Mucosa of rectum (tissue), 2 donors: ENCODE measurements at regions not wholly inside any gene's neighbourhood (a gene's known extent, or its start where the extent isn't known, plus 50 kb on each side); places are given as distances from the start of the nearest gene placed in this dataset.

ENCODE experiments used
- H3K27ac ChIP-seq, 2 donors: one replicate each; pipeline ENCODE4 v1.7.0; 2013; ENCODE audit warnings: inconsistent platforms in 2 of 2, low read depth in 2 of 2, low read length in 2 of 2
- H3K27me3 ChIP-seq, 2 donors: one replicate each; pipeline ENCODE4 v1.7.0; 2013; ENCODE audit warnings: low read length in 2 of 2; ENCODE audit not compliant: control insufficient read depth in 2 of 2, insufficient read depth in 2 of 2
- H3K36me3 ChIP-seq, 2 donors: one replicate each; pipeline ENCODE4 v1.7.0; 2013; ENCODE audit warnings: low read length in 2 of 2; ENCODE audit not compliant: control insufficient read depth in 2 of 2, insufficient read depth in 2 of 2
- H3K4me1 ChIP-seq, 2 donors: one replicate each; pipeline ENCODE4 v1.7.0; 2013; ENCODE audit warnings: low read length in 2 of 2, mild to moderate bottlenecking in 1 of 2; ENCODE audit not compliant: control insufficient read depth in 2 of 2, insufficient read depth in 2 of 2
- H3K4me3 ChIP-seq, 2 donors: one replicate each; pipeline ENCODE4 v1.7.0; 2013; ENCODE audit warnings: low read length in 2 of 2
- H3K9ac ChIP-seq, 2 donors: one replicate each; pipeline ENCODE4 v1.7.0; 2013; ENCODE audit warnings: low read length in 2 of 2, low read depth in 1 of 2, mild to moderate bottlenecking in 1 of 2
- H3K9me3 ChIP-seq, 2 donors: one replicate each; pipeline ENCODE4 v1.7.0; 2013; ENCODE audit warnings: low read length in 2 of 2; ENCODE audit not compliant: control insufficient read depth in 2 of 2
- donor health status: healthy.
- donor health status: Normal muscosa, but diverticular disease.

- no peaks in the 10 kb centered on the region for H3K9me3 ChIP-seq
- no peak overlapping the region for H3K27ac ChIP-seq
- H3K36me3 ChIP-seq, result no peaks in the 10 kb centered on the region
- H3K27me3 ChIP-seq, result no peaks in the 10 kb centered on the region
- no peak overlapping the region for H3K4me3 ChIP-seq
- H3K4me1 ChIP-seq, result no peaks in the 10 kb centered on the region
- H3K9ac ChIP-seq, result no peak overlapping the region
Observed at GRCh38 chr4:174086829-174087799, 196.4 kb downstream of the FBXO8 start.

DNA sequence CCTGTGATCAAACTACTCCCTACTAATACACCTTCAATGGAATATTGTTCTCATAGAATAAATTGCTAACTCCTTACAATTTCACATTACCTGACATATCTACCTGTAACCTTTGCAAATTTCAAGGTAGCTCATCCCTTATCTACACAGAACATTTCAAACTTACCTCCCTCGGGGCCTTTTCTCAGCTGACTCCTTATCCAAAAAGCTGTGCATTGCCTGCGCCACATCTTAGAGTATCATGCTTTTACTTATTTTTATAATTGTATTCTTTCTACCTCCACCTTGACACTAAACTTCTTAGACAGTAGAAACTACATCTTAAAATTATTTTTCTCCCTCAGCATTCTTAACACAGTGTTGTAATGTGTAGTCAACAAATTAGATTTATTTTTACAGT is 198.5 kb downstream of the FBXO8 start:
- no peak overlapping the region for H3K27ac ChIP-seq
- H3K9me3 ChIP-seq, result no peaks in the 10 kb centered on the region
- no peak overlapping the region for H3K9ac ChIP-seq
- no peak overlapping the region for H3K4me3 ChIP-seq
- no peaks in the 10 kb centered on the region for H3K36me3 ChIP-seq
- H3K27me3 ChIP-seq, result no peaks in the 10 kb centered on the region
- no peaks in the 10 kb centered on the region for H3K4me1 ChIP-seq

DNA sequence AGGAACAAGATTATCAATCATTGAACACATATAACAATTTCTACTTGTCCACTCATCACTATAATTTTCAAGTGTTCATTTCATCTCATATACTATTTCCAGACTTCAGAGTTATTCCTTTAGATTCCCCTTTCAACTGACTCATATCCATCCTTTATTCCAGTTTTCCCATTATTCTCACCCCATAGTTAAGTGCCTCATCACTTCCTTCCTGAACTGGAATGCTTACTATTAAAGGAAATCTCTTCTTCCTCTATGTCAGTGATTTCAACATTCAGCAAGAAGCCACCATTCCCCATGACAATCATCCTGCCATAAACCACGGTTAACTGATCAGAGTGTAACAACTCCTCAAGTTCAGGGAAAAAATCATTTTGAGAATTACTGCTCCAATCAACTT is 198.9 kb downstream of the FBXO8 start:
- H3K4me1 ChIP-seq, result no peaks in the 10 kb centered on the region
- no peaks in the 10 kb centered on the region for H3K9me3 ChIP-seq
- H3K27ac ChIP-seq, result no peak overlapping the region
- no peaks in the 10 kb centered on the region for H3K36me3 ChIP-seq
- H3K9ac ChIP-seq, result no peak overlapping the region
- H3K4me3 ChIP-seq, result no peak overlapping the region
- H3K27me3 ChIP-seq, result no peaks in the 10 kb centered on the region

- Histone ChIP-seq H3K4me3 (no peak overlapping the region), H3K9me3 (no peaks in the 10 kb centered on the region), H3K27ac (no peak overlapping the region), H3K27me3 (no peaks in the 10 kb centered on the region), H3K4me1 (no peaks in the 10 kb centered on the region), H3K36me3 (no peaks in the 10 kb centered on the region), H3K9ac (no peak overlapping the region)
Observed at GRCh38 chr4:174080361-174080760, 203.1 kb downstream of the FBXO8 start.

DNA sequence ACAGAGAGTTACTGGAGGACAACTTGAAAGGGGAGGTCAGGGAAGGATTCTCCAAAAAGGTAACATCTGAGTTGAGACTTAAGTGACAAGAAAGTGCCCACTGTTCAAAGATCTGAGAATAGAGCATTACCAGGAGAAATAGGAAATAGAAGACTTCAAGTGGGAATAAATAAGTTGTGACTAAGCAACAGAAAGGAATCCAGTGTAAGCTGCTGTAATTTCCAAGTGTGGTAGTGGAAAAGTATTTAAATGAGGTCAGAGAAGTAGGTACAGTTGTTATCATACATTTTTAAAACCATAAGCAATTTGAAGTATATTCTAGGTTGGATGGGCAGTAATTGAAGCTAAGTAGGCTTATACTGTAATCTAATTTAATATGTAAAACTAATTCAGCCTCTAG is 211.9 kb downstream of the FBXO8 start:
- H3K9me3 ChIP-seq, result no peaks in the 10 kb centered on the region
- H3K9ac ChIP-seq, result no peak overlapping the region
- no peaks in the 10 kb centered on the region for H3K4me1 ChIP-seq
- no peak overlapping the region for H3K4me3 ChIP-seq
- H3K36me3 ChIP-seq, result no peaks in the 10 kb centered on the region
- H3K27me3 ChIP-seq, result no peaks in the 10 kb centered on the region
- no peak overlapping the region for H3K27ac ChIP-seq

GRCh38 chr4:174069848-174070330 is 213.6 kb downstream of the FBXO8 start:
- H3K4me1 ChIP-seq, result no peaks in the 10 kb centered on the region
- no peaks in the 10 kb centered on the region for H3K36me3 ChIP-seq
- H3K9me3 ChIP-seq, result no peaks in the 10 kb centered on the region
- no peaks in the 10 kb centered on the region for H3K27me3 ChIP-seq
- no peak overlapping the region for H3K27ac ChIP-seq
- H3K9ac ChIP-seq, result no peak overlapping the region
- no peak overlapping the region for H3K4me3 ChIP-seq

GRCh38 chr4:174066611-174067205 is 216.8 kb downstream of the FBXO8 start:
- H3K9ac ChIP-seq, result no peak overlapping the region
- H3K27me3 ChIP-seq, result no peaks in the 10 kb centered on the region
- H3K27ac ChIP-seq, result no peak overlapping the region
- H3K4me1 ChIP-seq, result no peaks in the 10 kb centered on the region
- no peaks in the 10 kb centered on the region for H3K9me3 ChIP-seq
- H3K4me3 ChIP-seq, result no peak overlapping the region
- no peaks in the 10 kb centered on the region for H3K36me3 ChIP-seq

DNA sequence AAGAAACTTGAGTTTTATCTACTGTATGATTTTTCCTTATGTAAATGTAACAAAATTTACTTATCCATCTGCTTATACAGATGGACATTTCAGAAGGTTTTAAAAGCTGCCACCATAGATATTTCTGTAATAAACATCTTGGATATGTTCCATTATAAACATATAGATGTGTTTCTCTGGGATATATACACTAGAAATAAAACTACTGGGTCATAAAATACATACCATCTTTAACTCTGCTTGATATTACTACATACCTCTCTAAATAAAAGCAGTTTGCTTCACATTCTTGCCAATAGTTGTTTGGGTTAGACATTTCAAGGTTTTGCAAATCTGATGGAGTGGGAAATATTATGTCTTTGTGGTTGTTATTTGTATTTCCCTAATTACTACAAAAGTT is 220.6 kb downstream of the FBXO8 start:
- no peaks in the 10 kb centered on the region for H3K27me3 ChIP-seq
- no peaks in the 10 kb centered on the region for H3K4me1 ChIP-seq
- no peak overlapping the region for H3K9ac ChIP-seq
- no peaks in the 10 kb centered on the region for H3K9me3 ChIP-seq
- H3K36me3 ChIP-seq, result no peaks in the 10 kb centered on the region
- no peak overlapping the region for H3K27ac ChIP-seq
- H3K4me3 ChIP-seq, result no peak overlapping the region

DNA sequence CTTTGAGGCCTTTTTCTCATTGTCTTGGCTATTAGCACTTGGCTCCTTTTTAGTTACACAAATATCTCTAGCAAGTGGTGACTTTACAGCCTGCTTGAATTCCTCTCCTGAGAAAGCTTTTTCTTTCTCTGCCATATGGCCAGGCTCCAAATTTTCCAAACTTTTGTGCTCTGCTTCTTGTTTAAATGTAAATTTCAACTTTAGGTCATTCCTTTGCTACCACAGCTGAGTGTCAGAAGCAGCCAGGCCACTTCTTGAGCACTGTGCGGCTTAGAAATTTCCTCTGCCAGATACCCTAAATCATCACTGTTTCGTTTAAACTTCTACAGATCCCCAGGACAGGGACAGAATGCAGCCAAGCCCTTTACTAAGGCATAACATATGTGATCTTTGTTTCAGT is 222.4 kb downstream of the FBXO8 start:
- no peak overlapping the region for H3K9ac ChIP-seq
- no peaks in the 10 kb centered on the region for H3K36me3 ChIP-seq
- no peak overlapping the region for H3K4me3 ChIP-seq
- H3K9me3 ChIP-seq, result no peaks in the 10 kb centered on the region
- no peak overlapping the region for H3K27ac ChIP-seq
- no peaks in the 10 kb centered on the region for H3K27me3 ChIP-seq
- H3K4me1 ChIP-seq, result no peaks in the 10 kb centered on the region

DNA sequence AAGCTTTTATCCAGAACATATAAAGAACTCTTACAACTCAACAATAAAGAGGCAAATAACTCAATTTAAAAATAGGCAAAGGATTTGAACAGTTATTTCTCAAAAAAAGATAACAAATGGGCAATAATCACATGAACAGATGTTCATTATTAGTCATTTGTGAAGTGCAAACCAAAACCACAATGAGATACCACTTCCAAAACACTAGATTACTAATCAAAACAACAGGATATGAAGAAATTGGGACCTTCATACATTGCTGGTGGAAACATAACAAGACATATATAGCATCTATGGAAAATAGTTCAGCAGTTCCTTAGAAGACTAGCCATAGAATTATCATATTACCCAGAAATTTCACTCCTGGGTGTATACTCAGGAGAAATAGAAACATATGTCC is 224.6 kb downstream of the FBXO8 start:
- Histone ChIP-seq H3K9me3 (no peaks in the 10 kb centered on the region), H3K36me3 (no peaks in the 10 kb centered on the region), H3K9ac (no peak overlapping the region), H3K27ac (no peak overlapping the region), H3K4me1 (no peaks in the 10 kb centered on the region), H3K4me3 (no peak overlapping the region), H3K27me3 (no peaks in the 10 kb centered on the region)
